IMR-90 (cell line): ENCODE measurements at regions not wholly inside any gene's neighbourhood (a gene's known extent, or its start where the extent isn't known, plus 50 kb on each side); places are given as distances from the start of the nearest gene placed in this dataset.

Experiments
- ATAC-seq: fragments of 200-7000 bp; cut with Tn5 transposase; 2 replicates; pipeline ENCODE4 v1.9.1; 2020; ENCODE audit warnings: low read depth, mild to moderate bottlenecking, moderate library complexity
- BruUV-seq: library from RNA; stranded (reverse); fragments of 400-500 nt; replicated peaks from 2 replicates; lab custom pipeline; 2021; lab: Mats Ljungman, UMichigan
- CTCF ChIA-PET: fragments of 300-600 bp; formaldehyde crosslinking; extraction: SDS; loops from one replicate; lab custom pipeline; 2021; ENCODE audit warnings: antibody characterized with exemption; lab: Yijun Ruan, JAX
- POLR2A ChIA-PET: fragments of 300-600 bp; sonication (Branson Sonifier 250); formaldehyde crosslinking; loops from one replicate; lab custom pipeline; 2022; ENCODE audit warnings: antibody characterized with exemption; ENCODE audit not compliant: unreplicated experiment; lab: Charles Lee
- DNase-seq: peaks from one replicate; pipeline ENCODE4 v3.0.0; 2013
- H2AFZ ChIP-seq: replicated peaks from 2 replicates; pipeline ENCODE3; 2013; ENCODE audit warnings: low read length, mild to moderate bottlenecking; ENCODE audit not compliant: poor library complexity
- H2AK5ac ChIP-seq: 2 replicates; pipeline ENCODE4 v1.6.1; 2013; ENCODE audit warnings: low read depth, low read length, inconsistent platforms
- H2AK9ac ChIP-seq: replicated peaks from 2 replicates; pipeline ENCODE3; 2013; ENCODE audit warnings: mild to moderate bottlenecking, low read depth, low read length, moderate library complexity; ENCODE audit not compliant: poor library complexity
- H2BK120ac ChIP-seq: 2 replicates; pipeline ENCODE4 v1.6.1; 2013; ENCODE audit warnings: low read depth, low read length, inconsistent platforms
- H2BK15ac ChIP-seq: 3 replicates; pipeline ENCODE4 v1.6.1; 2013; ENCODE audit warnings: low read depth, low read length, inconsistent platforms
- H2BK20ac ChIP-seq: 2 replicates; pipeline ENCODE4 v1.6.1; 2013; ENCODE audit warnings: low read depth, mild to moderate bottlenecking, inconsistent platforms, low read length, moderate library complexity
- H2BK5ac ChIP-seq: 2 replicates; pipeline ENCODE4 v1.6.1; 2013; ENCODE audit warnings: mild to moderate bottlenecking, low read depth, low read length, inconsistent platforms; ENCODE audit not compliant: poor library complexity, severe bottlenecking
- H3K14ac ChIP-seq: replicated peaks from 2 replicates; pipeline ENCODE4 v1.6.1; 2013; ENCODE audit warnings: low read depth, low read length, inconsistent platforms
- H3K18ac ChIP-seq: 2 replicates; pipeline ENCODE4 v1.6.1; 2013; ENCODE audit warnings: low read depth, low read length, control low read depth
- H3K23ac ChIP-seq: 2 replicates; pipeline ENCODE4 v1.6.1; 2013; ENCODE audit warnings: low read depth, low read length, inconsistent platforms
- H3K27ac ChIP-seq: 2 replicates; pipeline ENCODE4 v1.5.1; 2013; ENCODE audit warnings: mild to moderate bottlenecking, control low read depth, low read length; ENCODE audit not compliant: insufficient read depth
- H3K27me3 ChIP-seq: 2 replicates; pipeline ENCODE4 v1.6.1; 2013; ENCODE audit warnings: low read length; ENCODE audit not compliant: control insufficient read depth, insufficient read depth
- H3K36me3 ChIP-seq: 2 replicates; pipeline ENCODE4 v1.6.1; 2013; ENCODE audit warnings: low read length, mixed read lengths; ENCODE audit not compliant: control insufficient read depth, insufficient read depth
- H3K4ac ChIP-seq: 2 replicates; pipeline ENCODE4 v1.6.1; 2013; ENCODE audit warnings: low read depth, low read length, inconsistent platforms
- H3K4me1 ChIP-seq: 2 replicates; pipeline ENCODE4 v1.6.1; 2013; ENCODE audit warnings: low read length, mixed read lengths; ENCODE audit not compliant: control insufficient read depth, insufficient read depth
- H3K4me2 ChIP-seq: 2 replicates; pipeline ENCODE4 v1.6.1; 2013; ENCODE audit warnings: low read depth, mild to moderate bottlenecking, control low read depth, low read length, moderate library complexity
- H3K4me3 ChIP-seq: 2 replicates; pipeline ENCODE4 v1.5.1; 2013; ENCODE audit warnings: low read depth, mild to moderate bottlenecking, control low read depth, low read length, moderate library complexity; ENCODE audit not compliant: insufficient read depth
- H3K56ac ChIP-seq: 2 replicates; pipeline ENCODE4 v1.6.1; 2013; ENCODE audit warnings: low read length, inconsistent platforms; ENCODE audit not compliant: insufficient read depth; ENCODE audit errors: extremely low read depth
- H3K79me1 ChIP-seq, 2 experiments: 2 replicates each; pipeline ENCODE4 v1.6.1; 2013; ENCODE audit warnings: low read length in 2 of 2, inconsistent platforms in 1 of 2, low read depth in 1 of 2
- H3K9ac ChIP-seq: 2 replicates; pipeline ENCODE4 v1.6.1; 2013; ENCODE audit warnings: low read depth, low read length, control low read depth
- H3K9me1 ChIP-seq: 2 replicates; pipeline ENCODE4 v1.6.1; 2013; ENCODE audit warnings: low read length, inconsistent platforms; ENCODE audit not compliant: insufficient read depth
- H3K9me3 ChIP-seq: 2 replicates; pipeline ENCODE4 v1.6.1; 2013; ENCODE audit warnings: low read length; ENCODE audit not compliant: control insufficient read depth, insufficient read depth
- H4K20me1 ChIP-seq: 2 replicates; pipeline ENCODE4 v1.6.1; 2013; ENCODE audit warnings: low read length, inconsistent platforms; ENCODE audit not compliant: insufficient read depth
- H4K5ac ChIP-seq: 2 replicates; pipeline ENCODE4 v1.6.1; 2013; ENCODE audit warnings: mild to moderate bottlenecking, low read depth, low read length, control low read depth
- H4K8ac ChIP-seq, 2 experiments: 2 replicates each; pipeline ENCODE4 v1.6.1; 2013; ENCODE audit warnings: low read depth in 2 of 2, low read length in 2 of 2, control low read depth in 1 of 2, inconsistent platforms in 1 of 2
- H4K91ac ChIP-seq: 2 replicates; pipeline ENCODE4 v1.6.1; 2013; ENCODE audit warnings: low read depth, low read length, inconsistent platforms; ENCODE audit not compliant: insufficient read depth
- WGBS, 2 experiments: methylation state at CpG; one replicate each; pipeline versions ENCODE4 v1.1.5 to v1.1.7; 2013; ENCODE audit warnings: missing lambda C conversion rate in 2 of 2; ENCODE audit not compliant: insufficient read length in 1 of 2; ENCODE audit errors: extremely low coverage in 2 of 2; 5-methylcytosine and 5-hydroxymethylcytosine counted together
- dilution Hi-C: fragments of 300-500 bp; cut with HindIII; formaldehyde crosslinking; loops from one replicate; pipeline ENCODE4 v1.14.3; 2018; ENCODE audit warnings: low sequenced_read_pairs; ENCODE audit not compliant: unreplicated experiment
- in situ Hi-C: fragments of 300-500 bp; cut with MboI; formaldehyde crosslinking; loops from 3 replicates; pipeline ENCODE4 v1.14.3; 2019; ENCODE audit warnings: low sequenced_read_pairs, inconsistent platforms, mixed read lengths
- intact Hi-C: fragments of 100-400 bp; cut with micrococcal nuclease; formaldehyde crosslinking; loops from 2 replicates; pipeline ENCODE4 v1.10.0; 2022
- TF ChIP-seq, protein P1 (sequence below): fragments of 150-350 bp; IDR thresholded peaks from 2 replicates; pipeline ENCODE4 v1.6.1; 2017; ENCODE audit warnings: mild to moderate bottlenecking, antibody characterized with exemption, low read length, low read depth

DNA sequence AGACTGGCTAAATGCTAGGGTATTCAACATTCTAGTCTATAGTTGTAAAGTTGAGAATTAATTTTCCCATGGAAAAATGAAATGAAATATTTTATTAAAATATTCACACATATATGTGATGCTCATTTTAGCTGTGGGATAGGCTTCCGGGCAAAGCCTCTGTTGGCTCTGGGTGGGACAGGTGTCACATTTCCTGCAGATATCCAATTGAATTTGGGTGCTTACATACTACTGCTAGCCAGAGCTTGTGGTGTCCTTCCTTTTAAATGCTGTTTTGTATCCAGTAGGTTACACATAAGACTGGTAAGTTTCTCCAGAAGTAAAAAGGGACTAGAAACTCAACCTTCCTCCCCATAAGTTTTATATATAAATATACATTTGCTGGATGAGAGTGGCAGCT is 73.8 kb downstream of the RPRM start:
- Histone ChIP-seq H2BK120ac (no peak overlapping the region), H3K23ac (no peak overlapping the region), H3K36me3 (no peaks in the 10 kb centered on the region), H3K56ac (no peak overlapping the region), H4K91ac (no peak overlapping the region), H2BK15ac (no peak overlapping the region), H3K27ac (no peak overlapping the region), H3K9ac (no peak overlapping the region), H2AFZ (no peak overlapping the region), H3K9me1 (no peaks in the 10 kb centered on the region), H2AK9ac (no peak overlapping the region), H3K18ac (no peak overlapping the region), H4K5ac (no peak overlapping the region), H3K27me3 (no peaks in the 10 kb centered on the region), H3K14ac (no peak overlapping the region), H2AK5ac (no peak overlapping the region), H3K79me1 (no peaks in the 10 kb centered on the region), H3K9me3 (peaks cover 5% of the 10 kb centered on the region; the same call in 1 of the 2 replicates), H3K4me1 (no peaks in the 10 kb centered on the region), H4K20me1 (no peaks in the 10 kb centered on the region), H2BK5ac (no peak overlapping the region), H4K8ac (no peak overlapping the region), H2BK20ac (no peak overlapping the region), H3K4ac (no peak overlapping the region), H3K4me3 (no peak overlapping the region), H3K4me2 (no peak overlapping the region)
- TF ChIP-seq, protein P1, sequence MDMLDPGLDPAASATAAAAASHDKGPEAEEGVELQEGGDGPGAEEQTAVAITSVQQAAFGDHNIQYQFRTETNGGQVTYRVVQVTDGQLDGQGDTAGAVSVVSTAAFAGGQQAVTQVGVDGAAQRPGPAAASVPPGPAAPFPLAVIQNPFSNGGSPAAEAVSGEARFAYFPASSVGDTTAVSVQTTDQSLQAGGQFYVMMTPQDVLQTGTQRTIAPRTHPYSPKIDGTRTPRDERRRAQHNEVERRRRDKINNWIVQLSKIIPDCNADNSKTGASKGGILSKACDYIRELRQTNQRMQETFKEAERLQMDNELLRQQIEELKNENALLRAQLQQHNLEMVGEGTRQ, result no peak
- DNase-seq (no peak), ATAC-seq (no peak)
- intact Hi-C loops (no loop called here), dilution Hi-C loops (no loop called here), in situ Hi-C loops (no loop called here)
- CTCF ChIA-PET, result no interaction called here
- POLR2A ChIA-PET, result no interaction called here
- WGBS, 2 experiments, result no CpG with 5 or more reads among the region's 1 CpG
- no TSS peak for BruUV-seq
